MM.1S (cell line): ENCODE measurements at regions not wholly inside any gene's neighbourhood (a gene's known extent, or its start where the extent isn't known, plus 50 kb on each side); places are given as distances from the start of the nearest gene placed in this dataset.

ENCODE experiments used
- DNase-seq: peaks from one replicate; pipeline ENCODE4 v3.0.0-alpha.2; 2015
- H2AFZ ChIP-seq: fragments of 300-600 bp; sonication (generic); 2 replicates; pipeline ENCODE4 v1.6.0; 2016; ENCODE audit warnings: antibody characterized with exemption, low read length
- H3F3A ChIP-seq: fragments of 300-600 bp; sonication (generic); 2 replicates; pipeline ENCODE4 v1.6.1; 2016; ENCODE audit warnings: mild to moderate bottlenecking, antibody characterized with exemption, low read length, moderate library complexity, mixed read lengths; ENCODE audit not compliant: insufficient read depth
- H3K27ac ChIP-seq: fragments of 300-600 bp; sonication (generic); 2 replicates; pipeline ENCODE4 v1.5.1; 2016; ENCODE audit warnings: mild to moderate bottlenecking, low read length
- H3K27me3 ChIP-seq: fragments of 300-600 bp; sonication (generic); replicated peaks from 2 replicates; pipeline ENCODE4 v1.6.0; 2016; ENCODE audit warnings: low read length; ENCODE audit not compliant: insufficient read depth
- H3K36me3 ChIP-seq: fragments of 300-600 bp; sonication (generic); replicated peaks from 2 replicates; pipeline ENCODE4 v1.6.1; 2016; ENCODE audit warnings: mild to moderate bottlenecking, low read length, mixed read lengths; ENCODE audit not compliant: insufficient read depth
- H3K4me1 ChIP-seq: fragments of 300-600 bp; sonication (generic); 2 replicates; pipeline ENCODE4 v1.6.1; 2016; ENCODE audit warnings: low read length, mixed read lengths
- H3K4me2 ChIP-seq: fragments of 300-600 bp; sonication (generic); 2 replicates; pipeline ENCODE4 v1.6.0; 2016; ENCODE audit warnings: low read depth, low read length
- H3K4me3 ChIP-seq: fragments of 300-600 bp; sonication (generic); 2 replicates; pipeline ENCODE4 v1.5.1; 2016; ENCODE audit warnings: low read length, mixed read lengths
- H3K79me2 ChIP-seq: fragments of 300-600 bp; sonication (generic); 2 replicates; pipeline ENCODE4 v1.6.1; 2016; ENCODE audit warnings: mixed run types, low read length, mixed read lengths
- H3K9ac ChIP-seq: fragments of 300-600 bp; sonication (generic); 2 replicates; pipeline ENCODE4 v1.6.1; 2016; ENCODE audit warnings: low read length, mixed read lengths
- H3K9me2 ChIP-seq: fragments of 300-600 bp; sonication (generic); replicated peaks from 2 replicates; pipeline ENCODE4 v1.6.1; 2016; ENCODE audit warnings: mild to moderate bottlenecking, low read length, mixed read lengths; ENCODE audit not compliant: insufficient read depth
- H3K9me3 ChIP-seq: fragments of 300-600 bp; sonication (generic); replicated peaks from 2 replicates; pipeline ENCODE4 v1.6.1; 2016; ENCODE audit warnings: mild to moderate bottlenecking, low read length, mixed read lengths; ENCODE audit not compliant: insufficient read depth
- H4K20me1 ChIP-seq: fragments of 300-600 bp; sonication (generic); 2 replicates; pipeline ENCODE4 v1.6.1; 2016; ENCODE audit warnings: mild to moderate bottlenecking, low read length, moderate library complexity, mixed read lengths; ENCODE audit not compliant: insufficient read depth
- CTCF ChIP-seq: fragments of 300-600 bp; sonication (generic); IDR thresholded peaks from 2 replicates; pipeline ENCODE4 v1.5.1; 2016; ENCODE audit warnings: antibody characterized with exemption, low read length, mixed read lengths
- EZH2 ChIP-seq: fragments of 300-600 bp; sonication (generic); optimal IDR thresholded peaks from 2 replicates; pipeline ENCODE3; 2017; ENCODE audit warnings: low read depth, mild to moderate bottlenecking, antibody characterized with exemption, low read length, mixed read lengths
- EZH2phosphoT487 ChIP-seq: fragments of 300-600 bp; sonication (generic); IDR thresholded peaks from 2 replicates; pipeline ENCODE4 v1.6.1; 2018; ENCODE audit warnings: antibody characterized with exemption, low read length

DNA sequence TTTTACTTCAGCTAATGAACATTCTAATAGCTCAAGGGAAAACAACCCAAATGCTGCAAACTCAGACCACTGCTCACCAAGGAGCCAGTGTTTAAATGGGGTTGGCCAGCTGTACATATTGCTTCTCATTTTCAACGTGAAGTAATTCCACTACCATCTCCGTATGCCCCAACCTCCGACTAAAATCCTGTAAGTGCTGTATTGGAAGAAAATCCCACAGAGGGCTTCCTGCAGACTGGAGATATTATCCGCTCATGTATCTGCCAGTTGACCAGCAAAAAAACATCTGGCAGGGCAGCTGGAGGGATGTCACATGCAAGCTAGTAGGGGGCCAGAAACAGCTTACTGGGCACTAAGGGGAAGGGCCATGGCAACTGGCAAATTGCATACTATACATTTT is 485.0 kb downstream of the SNAPC1 start:
- Histone ChIP-seq H3K9ac (no peak overlapping the region), H4K20me1 (no peaks in the 10 kb centered on the region), H3K4me2 (no peak overlapping the region), H2AFZ (no peak overlapping the region), H3K9me2 (no peaks in the 10 kb centered on the region), H3K27ac (no peak overlapping the region), H3K27me3 (no peaks in the 10 kb centered on the region), H3K9me3 (no peaks in the 10 kb centered on the region), H3K36me3 (no peaks in the 10 kb centered on the region), H3K4me3 (no peak overlapping the region), H3K79me2 (no peaks in the 10 kb centered on the region), H3K4me1 (no peaks in the 10 kb centered on the region), H3F3A (no peaks in the 10 kb centered on the region)
- TF ChIP-seq EZH2 (no peak), CTCF (no peak), EZH2phosphoT487 (no peak)
- DNase-seq: no peak

- no peak for TF ChIP-seq EZH2phosphoT487
- Histone ChIP-seq H3K27ac (no peak overlapping the region), H3K4me1 (no peaks in the 10 kb centered on the region), H3K9me3 (no peaks in the 10 kb centered on the region), H3K9me2 (no peaks in the 10 kb centered on the region), H3K9ac (no peak overlapping the region), H2AFZ (no peak overlapping the region), H3K79me2 (no peaks in the 10 kb centered on the region), H3F3A (no peaks in the 10 kb centered on the region), H3K27me3 (no peaks in the 10 kb centered on the region), H3K36me3 (no peaks in the 10 kb centered on the region), H4K20me1 (no peaks in the 10 kb centered on the region), H3K4me3 (no peak overlapping the region), H3K4me2 (no peak overlapping the region)
- DNase-seq: no peak
Measured at GRCh38 chr14:62251237-62251636, 489.0 kb downstream of the SNAPC1 start.

GRCh38 chr14:62253171-62253570 is 491.0 kb downstream of the SNAPC1 start:
- no peak for TF ChIP-seq EZH2
- no peak for TF ChIP-seq EZH2phosphoT487
- no peak for TF ChIP-seq CTCF
- DNase-seq: no peak
- Histone ChIP-seq H4K20me1 (no peaks in the 10 kb centered on the region), H3K9ac (no peak overlapping the region), H3K4me2 (no peak overlapping the region), H3K9me3 (no peaks in the 10 kb centered on the region), H3K27me3 (no peaks in the 10 kb centered on the region), H3K27ac (no peak overlapping the region), H2AFZ (no peak overlapping the region), H3F3A (no peaks in the 10 kb centered on the region), H3K79me2 (no peaks in the 10 kb centered on the region), H3K36me3 (no peaks in the 10 kb centered on the region), H3K9me2 (no peaks in the 10 kb centered on the region), H3K4me3 (no peak overlapping the region), H3K4me1 (no peaks in the 10 kb centered on the region)

GRCh38 chr14:62253911-62254310 is 491.7 kb downstream of the SNAPC1 start:
- Histone ChIP-seq H4K20me1 (no peaks in the 10 kb centered on the region), H2AFZ (no peak overlapping the region), H3K27me3 (no peaks in the 10 kb centered on the region), H3F3A (no peaks in the 10 kb centered on the region), H3K36me3 (no peaks in the 10 kb centered on the region), H3K9me3 (no peaks in the 10 kb centered on the region), H3K4me2 (no peak overlapping the region), H3K9me2 (no peaks in the 10 kb centered on the region), H3K27ac (no peak overlapping the region), H3K79me2 (no peaks in the 10 kb centered on the region), H3K4me3 (no peak overlapping the region), H3K9ac (no peak overlapping the region), H3K4me1 (no peaks in the 10 kb centered on the region)
- DNase-seq: no peak
- TF ChIP-seq CTCF: no peak
- TF ChIP-seq EZH2phosphoT487: no peak
- TF ChIP-seq EZH2: no peak
